Neural crest cell (in vitro differentiated cells): ENCODE measurements at regions not wholly inside any gene's neighbourhood (a gene's known extent, or its start where the extent isn't known, plus 50 kb on each side); places are given as distances from the start of the nearest gene placed in this dataset.

Source experiments
- DNase-seq: peaks from one replicate; pipeline ENCODE4 v3.0.0; 2021; ENCODE audit warnings: low read depth, mixed read lengths, low spot score
- H3K27ac Mint-ChIP-seq: one replicate; pipeline ENCODE4 v1.8.0; 2021; ENCODE audit warnings: mild to moderate bottlenecking, mixed read lengths; ENCODE audit not compliant: unreplicated experiment
- H3K27me3 Mint-ChIP-seq: 2 replicates; pipeline ENCODE4 v1.8.0; 2021; ENCODE audit warnings: low read depth, mild to moderate bottlenecking, mixed read lengths
- H3K36me3 Mint-ChIP-seq: 2 replicates; pipeline ENCODE4 v1.8.0; 2021; ENCODE audit warnings: low read depth, mild to moderate bottlenecking, mixed read lengths
- H3K4me1 Mint-ChIP-seq: 2 replicates; pipeline ENCODE4 v1.8.0; 2021; ENCODE audit warnings: mixed read lengths
- H3K4me3 Mint-ChIP-seq: one replicate; pipeline ENCODE4 v1.8.0; 2021; ENCODE audit warnings: mild to moderate bottlenecking, mixed read lengths
- H3K9me3 Mint-ChIP-seq: 2 replicates; pipeline ENCODE4 v1.8.0; 2021; ENCODE audit warnings: mixed read lengths
- CTCF ChIP-seq: fragments of 200-600 bp; sonication (generic); conservative IDR thresholded peaks from 2 replicates; pipeline ENCODE4 v1.5.0; 2021; ENCODE audit warnings: antibody characterized with exemption, mild to moderate bottlenecking

- peaks cover 4% of the 10 kb centered on the region for H3K9me3 Mint-ChIP-seq
- H3K4me3 Mint-ChIP-seq, result no peak overlapping the region
- no peaks in the 10 kb centered on the region for H3K36me3 Mint-ChIP-seq
- no peaks in the 10 kb centered on the region for H3K27me3 Mint-ChIP-seq
- H3K4me1 Mint-ChIP-seq, result no peaks in the 10 kb centered on the region
- no peak for TF ChIP-seq CTCF
- DNase-seq, result no peak
- no peak overlapping the region for H3K27ac Mint-ChIP-seq
These were observed 272.1 kb downstream of the LRIG3 start for GRCh38 chr12:58648176-58648575.

- Mint-ChIP-seq H3K4me3 (no peak overlapping the region), H3K27ac (no peak overlapping the region), H3K9me3 (peaks cover 4% of the 10 kb centered on the region), H3K4me1 (no peaks in the 10 kb centered on the region), H3K27me3 (no peaks in the 10 kb centered on the region), H3K36me3 (peaks cover 3% of the 10 kb centered on the region)
- no peak for TF ChIP-seq CTCF
- DNase-seq, result no peak
These were observed 268.5 kb downstream of the LRIG3 start for GRCh38 chr12:58651850-58652249.

GRCh38 chr12:58654021-58654420 lies 266.3 kb downstream of the LRIG3 start:
- H3K27me3 Mint-ChIP-seq, result no peaks in the 10 kb centered on the region
- no peak overlapping the region for H3K4me3 Mint-ChIP-seq
- TF ChIP-seq CTCF, result no peak
- H3K36me3 Mint-ChIP-seq, result peaks cover 3% of the 10 kb centered on the region
- DNase-seq, result no peak
- peaks cover 4% of the 10 kb centered on the region for H3K9me3 Mint-ChIP-seq
- H3K27ac Mint-ChIP-seq, result no peak overlapping the region
- H3K4me1 Mint-ChIP-seq, result no peaks in the 10 kb centered on the region

- H3K4me3 Mint-ChIP-seq, result no peak overlapping the region
- TF ChIP-seq CTCF, result no peak
- no peak for DNase-seq
- no peaks in the 10 kb centered on the region for H3K4me1 Mint-ChIP-seq
- no peak overlapping the region for H3K27ac Mint-ChIP-seq
- H3K9me3 Mint-ChIP-seq, result peaks cover 4% of the 10 kb centered on the region
- H3K36me3 Mint-ChIP-seq, result peaks cover 3% of the 10 kb centered on the region
- no peaks in the 10 kb centered on the region for H3K27me3 Mint-ChIP-seq
These were observed 264.9 kb downstream of the LRIG3 start for GRCh38 chr12:58655375-58655774.

- no peak overlapping the region for H3K27ac Mint-ChIP-seq
- peaks cover 3% of the 10 kb centered on the region for H3K36me3 Mint-ChIP-seq
- H3K27me3 Mint-ChIP-seq, result no peaks in the 10 kb centered on the region
- no peak overlapping the region for H3K4me3 Mint-ChIP-seq
- H3K4me1 Mint-ChIP-seq, result no peaks in the 10 kb centered on the region
- DNase-seq, result no peak
- peaks cover 4% of the 10 kb centered on the region for H3K9me3 Mint-ChIP-seq
- no peak for TF ChIP-seq CTCF
These were observed 263.9 kb downstream of the LRIG3 start for GRCh38 chr12:58656254-58657009.
